Activated CD4-positive, alpha-beta T cell treated with anti-CD3 and anti-CD28 coated beads, Interleukin-2, amount 10 ng/mL, durations not matched to agents 24 days and 14 days (primary cell): ENCODE measurements at regions not wholly inside any gene's neighbourhood (a gene's known extent, or its start where the extent isn't known, plus 50 kb on each side); places are given as distances from the start of the nearest gene placed in this dataset.
A peak's percentile ranks its signal among the peaks of the same experiment; 100 is the strongest.
"Not testable (repeated sequence)": the region's sequence is repeated elsewhere in the genome, so short reads cannot be mapped to it uniquely, and the experiment has no call there.

Experiments used
- DNase-seq: peaks from one replicate; pipeline ENCODE4 v3.0.0; 2022
- H3K27ac Mint-ChIP-seq: one replicate; pipeline ENCODE4 v1.8.0; 2022; ENCODE audit warnings: mild to moderate bottlenecking, mixed read lengths
- H3K27me3 Mint-ChIP-seq: one replicate; pipeline ENCODE4 v1.8.0; 2022; ENCODE audit warnings: mixed read lengths
- H3K36me3 Mint-ChIP-seq: one replicate; pipeline ENCODE4 v1.8.0; 2022; ENCODE audit warnings: low read depth, mild to moderate bottlenecking, mixed read lengths
- H3K4me1 Mint-ChIP-seq: one replicate; pipeline ENCODE4 v1.8.0; 2021; ENCODE audit warnings: mixed read lengths
- H3K4me3 Mint-ChIP-seq: one replicate; pipeline ENCODE4 v1.8.0; 2022; ENCODE audit warnings: mild to moderate bottlenecking, moderate library complexity, mixed read lengths
- H3K9me3 Mint-ChIP-seq: one replicate; pipeline ENCODE4 v1.8.0; 2021; ENCODE audit warnings: mixed read lengths
- intact Hi-C: fragments of 100-400 bp; cut with micrococcal nuclease; formaldehyde crosslinking; loops from one replicate; pipeline ENCODE4 v1.15.1; 2023

DNA sequence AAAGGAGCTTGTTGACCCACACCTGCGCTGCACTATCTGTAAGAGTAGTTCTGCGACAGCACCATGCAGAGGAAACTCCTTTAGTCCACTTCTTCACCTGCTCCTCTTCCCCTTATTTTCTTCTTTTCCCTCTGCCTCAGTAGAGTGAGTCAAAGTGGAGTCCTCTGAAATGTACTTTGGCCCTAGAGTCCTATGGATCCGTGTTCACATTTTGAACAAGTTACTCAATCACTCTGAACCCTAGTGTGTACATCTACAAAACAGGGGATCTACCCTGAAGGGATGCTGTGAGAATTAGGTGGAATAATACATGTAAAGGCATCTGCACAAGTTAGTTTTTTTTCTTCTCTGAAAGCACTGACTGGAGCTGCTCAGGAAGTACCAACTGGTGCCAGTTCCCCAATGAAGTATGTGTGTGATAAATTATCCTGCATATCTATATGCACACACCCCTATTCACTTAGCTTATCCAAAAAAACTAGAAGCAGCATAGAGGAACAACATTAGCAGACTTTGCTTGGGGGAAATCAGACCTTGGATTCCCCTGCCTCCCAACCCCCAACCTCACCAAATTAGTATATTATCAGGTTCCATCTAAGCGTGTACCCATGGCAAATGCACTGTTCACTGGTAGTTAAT lies 118.5 kb upstream of the FAM9C start:
- Mint-ChIP-seq H3K36me3 (peaks cover 2% of the 10 kb centered on the region), H3K9me3 (peaks cover 9% of the 10 kb centered on the region), H3K4me1 (peaks cover 17% of the 10 kb centered on the region), H3K4me3 (no peak overlapping the region), H3K27ac (no peak overlapping the region), H3K27me3 (no peaks in the 10 kb centered on the region)
- no peak for DNase-seq
- intact Hi-C loops = no loop called here

DNA sequence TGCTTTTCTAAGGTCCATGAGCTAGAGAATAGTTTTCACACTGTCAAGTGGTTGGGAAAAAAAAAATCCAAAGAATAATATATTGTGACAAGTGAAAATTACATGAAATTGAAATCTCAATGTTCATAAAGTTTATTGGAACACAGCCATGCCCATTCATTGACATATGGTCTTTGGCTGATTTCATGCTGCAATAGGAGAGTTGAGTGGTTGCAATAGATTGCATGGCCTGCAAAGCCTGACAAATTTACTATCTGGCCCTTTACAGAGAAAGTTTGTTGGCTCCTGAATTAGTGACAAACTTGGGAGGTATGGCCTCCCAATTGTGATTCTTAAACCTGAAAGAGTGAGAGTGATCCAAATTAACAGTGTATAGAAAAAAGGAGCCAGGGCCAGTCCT lies 115.5 kb upstream of the FAM9C start:
- Mint-ChIP-seq H3K4me1 (peaks cover 4% of the 10 kb centered on the region), H3K27ac (no peak overlapping the region), H3K9me3 (peaks cover 6% of the 10 kb centered on the region), H3K27me3 (no peaks in the 10 kb centered on the region), H3K36me3 (peaks cover 2% of the 10 kb centered on the region), H3K4me3 (no peak overlapping the region)
- intact Hi-C loops = loop anchor here (10.0 kb wide), 1 partner anchor 65 kb away; no protein-coding TSS in a partner anchor
- DNase-seq = no peak

DNA sequence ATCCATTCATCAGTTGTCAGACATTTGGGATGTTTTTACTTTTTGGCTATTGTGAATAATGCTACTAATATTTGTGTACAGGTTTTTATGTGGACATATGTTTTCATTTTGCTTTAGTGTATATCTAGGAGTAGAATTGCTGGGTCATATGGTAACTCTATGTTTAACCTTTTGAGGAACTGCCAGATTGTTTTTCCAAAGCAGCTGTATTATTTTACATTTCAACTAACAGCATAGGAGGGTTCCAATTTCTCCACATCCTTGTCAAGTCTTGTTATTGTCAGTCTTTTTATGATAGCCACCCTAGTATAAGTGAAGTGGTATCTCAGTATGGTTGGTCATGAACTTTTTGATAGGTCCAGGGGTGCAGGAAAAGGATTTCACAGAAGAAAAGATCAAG lies 114.5 kb upstream of the FAM9C start:
- DNase-seq = no peak
- intact Hi-C loops = loop anchor here (10.0 kb wide), 1 partner anchor 66 kb away; no protein-coding TSS in a partner anchor

DNA sequence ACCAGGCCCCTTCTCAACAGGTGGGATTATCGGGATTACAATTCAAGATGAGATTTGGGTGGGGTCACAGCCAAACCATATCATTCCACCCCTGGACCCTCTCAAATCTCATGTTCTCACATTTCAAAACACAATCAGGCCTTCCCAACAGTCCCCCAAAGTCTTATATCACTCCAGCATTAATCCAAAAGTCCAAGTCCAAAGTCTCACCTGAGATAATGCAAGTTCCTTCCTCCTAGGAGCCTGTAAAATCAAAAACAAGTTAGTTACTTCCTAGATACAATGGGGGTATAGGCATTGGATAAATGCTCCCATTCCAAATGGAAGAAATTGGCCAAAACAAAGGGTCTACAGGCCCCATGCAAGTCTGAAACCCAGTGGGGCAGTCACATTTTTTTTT lies 111.1 kb upstream of the FAM9C start:
- not testable (repeated sequence) for H3K27me3 Mint-ChIP-seq, H3K9me3 Mint-ChIP-seq, H3K4me1 Mint-ChIP-seq, H3K4me3 Mint-ChIP-seq, H3K27ac Mint-ChIP-seq, DNase-seq
- intact Hi-C loops = loop anchor here (10.0 kb wide), 1 partner anchor 69 kb away; no protein-coding TSS in a partner anchor
- H3K36me3 Mint-ChIP-seq = peaks cover 10% of the 10 kb centered on the region

More for the DNA sequence above, 114.5 kb upstream of the FAM9C start:
- H3K36me3 Mint-ChIP-seq = peaks cover 5% of the 10 kb centered on the region
- H3K4me1 Mint-ChIP-seq = peaks cover 5% of the 10 kb centered on the region
- H3K4me3 Mint-ChIP-seq = no peak overlapping the region
- H3K27me3 Mint-ChIP-seq = no peaks in the 10 kb centered on the region
- H3K27ac Mint-ChIP-seq = no peak overlapping the region
- H3K9me3 Mint-ChIP-seq = peaks cover 9% of the 10 kb centered on the region

DNA sequence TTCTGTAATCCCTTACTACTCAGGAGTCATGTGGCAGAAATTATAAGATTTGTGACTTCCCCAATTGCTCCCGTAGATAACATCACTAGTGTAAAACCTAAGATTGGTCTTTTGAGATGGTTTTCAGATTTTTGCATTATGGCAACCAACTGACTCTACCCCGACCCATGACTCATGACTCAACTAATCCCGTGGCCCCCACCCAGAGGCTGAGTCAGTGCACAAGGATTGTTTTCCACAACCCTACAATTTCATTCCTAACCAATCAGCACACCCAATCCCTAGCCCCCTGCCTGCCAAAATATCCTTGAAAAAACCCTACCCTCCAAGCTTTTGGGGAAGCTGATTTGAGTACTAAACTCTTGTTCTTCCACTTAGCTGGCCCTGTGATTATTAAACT lies 109.4 kb upstream of the FAM9C start:
- H3K27me3 Mint-ChIP-seq = no peaks in the 10 kb centered on the region
- intact Hi-C loops = loop anchor here (10.0 kb wide), 1 partner anchor 71 kb away; no protein-coding TSS in a partner anchor

DNA sequence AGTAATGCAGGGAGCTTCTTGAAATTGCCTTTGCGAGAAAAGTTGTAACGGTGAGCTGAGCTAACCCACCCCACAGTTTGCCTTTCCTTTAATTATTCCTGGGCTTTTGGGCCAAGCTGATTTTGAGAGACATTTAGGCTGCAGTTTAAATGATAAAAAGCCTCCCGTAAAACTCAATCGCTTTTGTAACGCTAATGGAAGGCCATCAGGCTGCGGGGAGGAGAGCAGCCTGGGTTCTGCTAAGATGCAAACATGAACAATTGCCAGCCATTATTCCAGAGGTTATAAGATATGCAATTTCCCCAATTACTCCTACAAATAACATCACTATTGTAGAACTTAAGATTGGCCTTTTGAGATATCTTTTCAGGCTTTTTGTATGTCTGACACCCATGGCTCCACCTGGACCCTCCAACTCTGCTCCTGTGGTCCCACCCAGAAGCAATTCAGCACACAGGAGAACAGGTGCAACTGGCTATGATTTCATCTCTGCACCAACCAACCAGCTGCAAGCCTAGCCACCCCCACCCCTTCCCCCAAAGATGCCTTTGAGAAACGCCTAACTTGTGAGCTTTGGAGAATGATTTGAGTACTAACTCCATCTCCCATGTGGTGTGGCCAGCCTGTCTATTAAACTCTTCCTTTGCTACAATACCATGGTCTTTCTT lies 108.2 kb upstream of the FAM9C start:
- no peaks in the 10 kb centered on the region for H3K27me3 Mint-ChIP-seq
- H3K9me3 Mint-ChIP-seq = peaks cover 6% of the 10 kb centered on the region
- H3K4me1 Mint-ChIP-seq = peaks cover 11% of the 10 kb centered on the region
- H3K27ac Mint-ChIP-seq = no peak overlapping the region
- no peak overlapping the region for H3K4me3 Mint-ChIP-seq
- H3K36me3 Mint-ChIP-seq = peaks cover 10% of the 10 kb centered on the region
- intact Hi-C loops = loop anchor here (1.0 to 10.0 kb wide), 2 partner anchors 15 to 72 kb away; no protein-coding TSS in a partner anchor
- no peak for DNase-seq

More for the DNA sequence above, 109.4 kb upstream of the FAM9C start:
- Mint-ChIP-seq H3K9me3 (peaks cover 6% of the 10 kb centered on the region), H3K4me3 (no peak overlapping the region), H3K36me3 (peaks cover 10% of the 10 kb centered on the region), H3K4me1 (peaks cover 9% of the 10 kb centered on the region), H3K27ac (no peak overlapping the region)
- no peak for DNase-seq

DNA sequence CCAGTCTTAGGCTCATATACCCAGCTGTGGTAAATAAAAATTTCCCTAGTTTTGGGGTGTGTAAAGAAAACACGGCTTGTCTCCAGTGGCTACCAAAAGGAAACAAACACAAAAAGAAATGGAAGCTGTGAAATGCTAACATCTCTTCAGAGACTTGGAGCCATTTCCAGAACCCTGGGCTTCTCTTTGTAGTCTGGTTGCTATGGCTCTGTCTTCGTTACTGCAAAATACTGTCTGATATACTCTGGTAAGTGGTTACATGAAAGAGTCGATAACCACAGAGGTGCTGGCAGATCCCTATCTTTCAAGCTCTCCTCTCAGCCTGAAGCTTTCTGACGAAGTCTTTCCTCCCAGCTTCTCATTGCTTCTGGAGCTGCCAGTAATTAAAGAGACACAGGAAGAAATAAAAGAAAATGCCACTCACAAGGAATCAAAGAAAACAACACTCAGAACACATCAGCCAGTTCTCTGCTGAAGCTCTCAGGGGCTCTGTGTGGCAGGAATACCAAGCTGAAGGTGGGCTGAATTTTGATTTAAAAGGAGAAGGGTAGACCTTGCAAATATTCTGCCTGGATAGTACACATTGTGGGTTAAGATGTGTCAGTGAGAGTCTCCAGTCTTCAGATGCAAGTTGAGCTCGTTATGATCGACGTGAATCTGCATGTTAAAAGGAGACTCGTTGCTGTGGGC lies 107.6 kb upstream of the FAM9C start:
- Mint-ChIP-seq H3K27me3 (no peaks in the 10 kb centered on the region), H3K9me3 (peaks cover 6% of the 10 kb centered on the region), H3K4me1 (peaks cover 11% of the 10 kb centered on the region), H3K27ac (peak overlapping the region; percentile 82), H3K4me3 (peak overlapping the region; percentile 50), H3K36me3 (peaks cover 10% of the 10 kb centered on the region)
- intact Hi-C loops = loop anchor here (1.0 to 10.0 kb wide), 2 partner anchors 15 to 73 kb away; no protein-coding TSS in a partner anchor
- DNase-seq = peak; percentile 85

DNA sequence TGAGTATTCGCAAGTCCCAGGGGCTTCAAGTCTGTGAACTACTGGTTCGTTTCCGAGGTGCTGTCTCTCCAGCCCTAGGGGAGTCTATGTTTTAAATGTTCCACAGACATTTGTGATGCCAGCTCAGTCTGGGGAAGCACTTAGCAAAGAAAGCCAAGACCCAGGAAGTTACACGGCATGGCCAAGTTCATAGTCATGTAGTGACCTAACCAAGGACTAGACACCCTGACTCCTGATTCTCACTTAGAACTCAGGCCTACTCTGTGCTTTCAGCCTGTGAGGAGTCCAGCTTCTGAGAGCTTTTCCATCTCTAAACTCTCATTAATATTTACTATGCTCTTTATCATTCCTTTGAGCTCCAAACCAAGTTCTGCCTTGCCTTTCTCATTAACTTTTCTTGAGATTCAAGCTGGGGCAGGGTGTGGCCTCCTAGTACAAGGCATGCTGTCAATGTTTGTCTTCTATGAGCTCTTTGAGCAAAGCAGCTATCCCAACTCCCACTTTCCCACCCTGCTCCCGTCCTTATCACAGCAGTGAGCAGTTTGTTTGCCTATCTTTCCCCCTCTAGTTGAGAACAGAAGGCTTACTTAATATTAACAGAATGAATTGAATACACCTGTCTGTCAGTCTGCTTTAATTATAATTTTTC lies 105.4 kb upstream of the FAM9C start:
- Mint-ChIP-seq H3K4me1 (peaks cover 11% of the 10 kb centered on the region), H3K27me3 (no peaks in the 10 kb centered on the region), H3K36me3 (peaks cover 14% of the 10 kb centered on the region), H3K9me3 (peaks cover 7% of the 10 kb centered on the region), H3K27ac (no peak overlapping the region), H3K4me3 (no peak overlapping the region)
- intact Hi-C loops = loop anchor here (10.0 kb wide), 1 partner anchor 75 kb away; no protein-coding TSS in a partner anchor
- DNase-seq = no peak

DNA sequence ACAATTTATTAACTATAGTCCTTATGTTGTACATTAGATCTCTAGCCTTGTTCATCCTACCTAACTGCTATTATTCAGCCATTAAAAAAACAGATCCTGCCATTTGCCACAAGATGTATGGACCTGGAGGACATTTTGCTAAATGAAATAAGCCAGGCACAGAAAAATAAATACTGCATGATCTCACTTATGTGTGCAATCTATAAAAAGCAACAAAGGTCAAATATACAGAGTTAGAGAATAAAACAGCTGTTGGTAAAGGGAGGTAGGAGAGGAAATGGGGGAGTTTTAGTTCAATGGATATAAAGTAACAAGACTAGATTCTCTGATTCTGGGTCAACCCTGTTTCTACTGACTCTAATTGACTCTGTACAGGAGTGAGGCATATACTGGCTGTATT lies 103.3 kb upstream of the FAM9C start:
- H3K36me3 Mint-ChIP-seq = peaks cover 5% of the 10 kb centered on the region
- H3K4me1 Mint-ChIP-seq = peaks cover 7% of the 10 kb centered on the region
- intact Hi-C loops = no loop called here
- no peaks in the 10 kb centered on the region for H3K27me3 Mint-ChIP-seq
- H3K4me3 Mint-ChIP-seq = no peak overlapping the region
- no peak overlapping the region for H3K27ac Mint-ChIP-seq
- H3K9me3 Mint-ChIP-seq = peaks cover 3% of the 10 kb centered on the region
- no peak for DNase-seq

DNA sequence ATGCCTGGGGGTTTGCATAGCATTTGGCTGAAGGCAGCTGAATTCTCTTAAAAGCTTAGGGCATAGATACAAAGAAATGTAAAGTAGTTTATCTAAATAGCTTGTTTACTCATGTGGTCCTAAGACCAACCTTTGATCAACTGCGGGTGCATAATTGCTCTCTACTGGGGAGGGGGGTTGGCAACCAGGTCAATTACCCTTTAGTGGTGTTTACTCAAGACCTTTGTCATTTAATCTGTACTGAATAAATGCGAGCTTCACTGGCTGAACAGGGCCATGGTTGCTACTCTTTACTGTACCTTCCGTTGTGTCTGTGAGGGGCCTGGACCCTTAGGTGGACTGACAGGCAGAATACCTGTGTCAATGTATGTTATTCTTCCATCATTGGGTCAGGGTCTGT lies 102.7 kb upstream of the FAM9C start:
- Mint-ChIP-seq H3K9me3 (peaks cover 3% of the 10 kb centered on the region), H3K4me3 (no peak overlapping the region), H3K27me3 (no peaks in the 10 kb centered on the region), H3K27ac (no peak overlapping the region), H3K36me3 (peaks cover 5% of the 10 kb centered on the region), H3K4me1 (peaks cover 7% of the 10 kb centered on the region)
- DNase-seq = no peak
- intact Hi-C loops = no loop called here

DNA sequence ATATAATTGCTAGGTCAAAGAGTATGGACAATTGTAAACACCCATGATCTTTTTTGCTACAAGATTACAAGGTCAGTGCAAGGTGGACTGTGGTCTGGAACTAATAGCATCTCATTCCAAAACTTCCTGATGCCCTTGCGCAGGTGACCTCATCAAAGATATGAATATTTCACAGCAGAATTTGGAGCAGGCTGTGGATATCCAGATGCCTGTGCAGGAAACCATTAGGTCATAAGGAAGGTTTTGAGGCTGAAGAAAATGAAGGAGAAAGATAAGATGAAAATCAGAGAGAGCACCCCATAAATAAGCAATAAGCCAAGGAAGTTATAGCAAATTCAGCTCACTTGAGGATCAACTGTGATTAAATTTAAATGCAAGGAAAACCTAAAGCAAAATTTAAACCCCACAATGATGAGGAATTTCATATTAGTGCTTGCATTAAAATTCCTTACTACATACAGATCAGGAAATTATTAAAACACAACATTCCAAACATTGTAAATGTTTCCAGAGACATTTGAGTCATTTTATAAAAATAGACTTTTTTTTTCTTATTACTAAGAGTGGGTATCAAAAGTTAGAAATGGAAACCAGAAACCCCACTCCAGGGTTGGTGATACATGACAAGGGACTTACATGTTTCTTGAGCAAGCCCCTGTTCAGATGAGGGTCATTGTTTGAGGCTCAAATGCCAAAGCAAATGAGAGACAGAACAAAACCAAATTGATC lies 100.7 kb upstream of the FAM9C start:
- H3K27ac Mint-ChIP-seq = no peak overlapping the region
- no peak for DNase-seq
- peaks cover 4% of the 10 kb centered on the region for H3K4me1 Mint-ChIP-seq
- no peak overlapping the region for H3K4me3 Mint-ChIP-seq
- H3K36me3 Mint-ChIP-seq = peaks cover 7% of the 10 kb centered on the region
- intact Hi-C loops = no loop called here
- peaks cover 3% of the 10 kb centered on the region for H3K9me3 Mint-ChIP-seq
- H3K27me3 Mint-ChIP-seq = no peaks in the 10 kb centered on the region

DNA sequence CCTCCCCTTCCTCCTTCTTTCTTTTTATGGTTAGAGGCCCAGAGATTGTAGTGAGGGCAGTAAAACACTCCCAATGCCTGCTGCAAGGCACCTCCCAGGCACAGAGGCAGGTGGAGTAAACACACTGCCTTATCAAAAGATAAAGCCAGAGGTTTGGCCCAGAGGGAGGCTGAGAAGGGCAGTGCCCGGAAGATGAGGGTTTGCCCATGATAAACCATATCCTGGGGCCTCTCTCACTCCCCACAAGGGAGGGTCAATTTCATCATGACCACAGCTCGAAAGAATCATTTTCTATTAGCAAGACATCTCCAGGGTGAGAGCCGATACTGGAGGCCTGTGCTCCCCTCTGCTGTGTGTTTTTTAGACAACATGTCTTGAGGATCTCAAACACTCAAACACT lies 98.5 kb upstream of the FAM9C start:
- H3K4me1 Mint-ChIP-seq = peaks cover 2% of the 10 kb centered on the region
- no peak overlapping the region for H3K27ac Mint-ChIP-seq
- intact Hi-C loops = no loop called here
- H3K27me3 Mint-ChIP-seq = no peaks in the 10 kb centered on the region
- H3K36me3 Mint-ChIP-seq = peaks cover 7% of the 10 kb centered on the region
- H3K9me3 Mint-ChIP-seq = peaks cover 3% of the 10 kb centered on the region
- H3K4me3 Mint-ChIP-seq = no peak overlapping the region
- DNase-seq = no peak

DNA sequence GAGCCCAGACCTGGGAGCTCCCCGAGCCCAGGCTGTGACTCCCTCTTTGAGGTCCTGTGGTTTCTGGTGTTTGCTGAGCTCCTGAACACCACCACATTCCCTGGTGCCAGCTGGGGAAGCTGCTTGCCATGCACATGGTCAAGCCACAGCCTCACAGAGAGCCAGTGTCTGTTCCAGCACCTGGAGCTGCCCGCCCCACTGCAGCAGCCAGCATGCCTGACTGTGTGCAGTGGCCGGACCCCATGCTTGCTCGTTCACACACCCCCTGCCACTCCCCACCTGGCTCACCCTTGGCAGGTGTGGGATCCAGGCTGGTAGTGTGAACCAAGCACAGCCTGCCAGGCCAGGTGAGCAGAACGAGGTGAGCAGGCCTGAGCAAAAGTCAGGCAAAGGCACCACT lies 95.6 kb upstream of the FAM9C start:
- no peak for DNase-seq
- Mint-ChIP-seq H3K27ac (no peak overlapping the region), H3K4me1 (peaks cover 2% of the 10 kb centered on the region), H3K36me3 (peaks cover 3% of the 10 kb centered on the region), H3K9me3 (peaks cover 4% of the 10 kb centered on the region), H3K27me3 (no peaks in the 10 kb centered on the region), H3K4me3 (no peak overlapping the region)
- intact Hi-C loops = no loop called here
